ENCODE measurements at regions not wholly inside any gene's neighbourhood (a gene's known extent, or its start where the extent isn't known, plus 50 kb on each side); places are given as distances from the start of the nearest gene placed in this dataset.

GRCh38 chr5:44489759-44490158 lies 100.5 kb upstream of the FGF10 start:
- no peak for TF ChIP-seq TRIM24 (CRISPR knock-in tag; IDR thresholded peaks at IDR 0.05)
- TF ChIP-seq POLR2AphosphoS5 (IDR thresholded peaks at IDR 0.05; ENCODE audit: low read depth, low read length) = no peak
- no peak for TF ChIP-seq ZFP91 (CRISPR knock-in tag; IDR thresholded peaks at IDR 0.05; ENCODE audit: borderline replicate concordance)
- no peak for TF ChIP-seq TBP (CRISPR knock-in tag; IDR thresholded peaks at IDR 0.05)
- TF ChIP-seq TAF15 (IDR thresholded peaks at IDR 0.05; ENCODE audit: low read depth, low read length, poor library complexity, severe bottlenecking) = no peak
- no peak for TF ChIP-seq POLR2A (IDR thresholded peaks at IDR 0.05; ENCODE audit: insufficient read depth in 1 of 2, low read depth in 2 of 2, low read length in 2 of 2)
- TF ChIP-seq KDM5B (CRISPR knock-in tag; IDR thresholded peaks at IDR 0.05; ENCODE audit: borderline replicate concordance) = no peak

Measured in HepG2 (cell line).